SK-N-MC (cell line): ENCODE measurements at regions not wholly inside any gene's neighbourhood (a gene's known extent, or its start where the extent isn't known, plus 50 kb on each side); places are given as distances from the start of the nearest gene placed in this dataset.

Source experiments
- EZH2 ChIP-seq: fragments of 200-600 bp; sonication (generic); IDR thresholded peaks from one replicate; pipeline ENCODE4 v1.6.1; 2017; ENCODE audit warnings: antibody characterized with exemption
- POLR2AphosphoS5 ChIP-seq: IDR thresholded peaks from 2 replicates; pipeline ENCODE4 v1.6.1; 2012; ENCODE audit warnings: mild to moderate bottlenecking, low read depth, low read length, borderline replicate concordance

- no peak for TF ChIP-seq EZH2
- TF ChIP-seq POLR2AphosphoS5 = no peak
Observed at GRCh38 chr3:80297720-80298119, 529.9 kb upstream of the ROBO1 start.
